Endodermal cell (in vitro differentiated cells): ENCODE measurements at regions not wholly inside any gene's neighbourhood (a gene's known extent, or its start where the extent isn't known, plus 50 kb on each side); places are given as distances from the start of the nearest gene placed in this dataset.
"Not testable (repeated sequence)": the region's sequence is repeated elsewhere in the genome, so short reads cannot be mapped to it uniquely, and the experiment has no call there.

Source experiments
- DNase-seq: peaks from one replicate; pipeline ENCODE4 v3.0.0-alpha.2; 2017
- H3K27ac ChIP-seq: 2 replicates; pipeline ENCODE4 v1.5.1; 2013; ENCODE audit warnings: mild to moderate bottlenecking, low read depth, low read length, moderate library complexity
- H3K27me3 ChIP-seq: 2 replicates; pipeline ENCODE4 v1.6.1; 2013; ENCODE audit warnings: mild to moderate bottlenecking, low read length, moderate library complexity; ENCODE audit not compliant: insufficient read depth, control insufficient read depth, poor library complexity, severe bottlenecking
- H3K36me3 ChIP-seq: 2 replicates; pipeline ENCODE4 v1.7.0; 2013; ENCODE audit warnings: mild to moderate bottlenecking, low read length, moderate library complexity; ENCODE audit not compliant: control insufficient read depth, insufficient read depth
- H3K4me1 ChIP-seq: one replicate; pipeline ENCODE4 v1.7.0; 2013; ENCODE audit warnings: low read length; ENCODE audit not compliant: control insufficient read depth, insufficient read depth
- H3K4me3 ChIP-seq: 2 replicates; pipeline ENCODE4 v1.5.1; 2013; ENCODE audit warnings: mild to moderate bottlenecking, low read length, moderate library complexity
- H3K9ac ChIP-seq: 2 replicates; pipeline ENCODE4 v1.6.1; 2013; ENCODE audit warnings: mild to moderate bottlenecking, low read length, moderate library complexity; ENCODE audit not compliant: poor library complexity, severe bottlenecking; ENCODE audit errors: extremely low read depth
- H3K9me3 ChIP-seq: 2 replicates; pipeline ENCODE4 v1.6.1; 2013; ENCODE audit warnings: mild to moderate bottlenecking, low read length, moderate library complexity; ENCODE audit not compliant: control insufficient read depth
- H3K27ac Mint-ChIP-seq: 2 replicates; pipeline ENCODE4 v1.8.0; 2020; ENCODE audit warnings: mixed read lengths
- H3K27me3 Mint-ChIP-seq: 2 replicates; pipeline ENCODE4 v1.8.0; 2021; ENCODE audit warnings: mild to moderate bottlenecking, mixed read lengths; ENCODE audit not compliant: insufficient read depth
- H3K36me3 Mint-ChIP-seq: 2 replicates; pipeline ENCODE4 v1.8.0; 2020; ENCODE audit warnings: low read depth, mixed read lengths
- H3K4me1 Mint-ChIP-seq: 2 replicates; pipeline ENCODE4 v1.8.0; 2020; ENCODE audit warnings: mixed read lengths
- H3K4me3 Mint-ChIP-seq: 2 replicates; pipeline ENCODE4 v1.8.0; 2020; ENCODE audit warnings: mild to moderate bottlenecking, moderate library complexity, mixed read lengths
- H3K9me3 Mint-ChIP-seq: 2 replicates; pipeline ENCODE4 v1.8.0; 2020; ENCODE audit warnings: mild to moderate bottlenecking, mixed read lengths
- WGBS, 2 experiments: methylation state at CpG; one replicate each; pipeline versions ENCODE4 v1.1.5 to v1.1.7; 2013; ENCODE audit warnings: missing lambda C conversion rate in 2 of 2, mixed read lengths in 1 of 2; ENCODE audit not compliant: insufficient coverage in 1 of 2, insufficient read length in 1 of 2; 5-methylcytosine and 5-hydroxymethylcytosine counted together
- TF ChIP-seq, protein P1 (sequence below): fragments of 200-600 bp; sonication (generic); conservative IDR thresholded peaks from 2 replicates; pipeline ENCODE4 v1.5.0; 2021; ENCODE audit warnings: antibody characterized with exemption, mild to moderate bottlenecking

GRCh38 chr17:20387549-20387948 lies 79.8 kb downstream of the LGALS9B start:
- 100% methylated on average over 3 of the region's 3 CpGs; no CpG with 5 or more reads in 1 of the 2 experiments for WGBS, 2 experiments
- not testable (repeated sequence) for H3K4me3 Mint-ChIP-seq, DNase-seq

GRCh38 chr17:20381358-20382300 lies 85.7 kb downstream of the LGALS9B start:
- H3K4me3 Mint-ChIP-seq, H3K36me3 ChIP-seq, H3K36me3 Mint-ChIP-seq, H3K9ac ChIP-seq, H3K4me1 Mint-ChIP-seq, H3K27me3 Mint-ChIP-seq, H3K4me1 ChIP-seq, H3K9me3 ChIP-seq, H3K27ac Mint-ChIP-seq, H3K9me3 Mint-ChIP-seq, H3K27ac ChIP-seq, H3K27me3 ChIP-seq, H3K4me3 ChIP-seq: not testable (repeated sequence)
- DNase-seq = peak; percentile 84
- WGBS, 2 experiments = 70% methylated on average over 9 of the region's 20 CpGs; no CpG with 5 or more reads in 1 of the 2 experiments
- TF ChIP-seq, protein P1, sequence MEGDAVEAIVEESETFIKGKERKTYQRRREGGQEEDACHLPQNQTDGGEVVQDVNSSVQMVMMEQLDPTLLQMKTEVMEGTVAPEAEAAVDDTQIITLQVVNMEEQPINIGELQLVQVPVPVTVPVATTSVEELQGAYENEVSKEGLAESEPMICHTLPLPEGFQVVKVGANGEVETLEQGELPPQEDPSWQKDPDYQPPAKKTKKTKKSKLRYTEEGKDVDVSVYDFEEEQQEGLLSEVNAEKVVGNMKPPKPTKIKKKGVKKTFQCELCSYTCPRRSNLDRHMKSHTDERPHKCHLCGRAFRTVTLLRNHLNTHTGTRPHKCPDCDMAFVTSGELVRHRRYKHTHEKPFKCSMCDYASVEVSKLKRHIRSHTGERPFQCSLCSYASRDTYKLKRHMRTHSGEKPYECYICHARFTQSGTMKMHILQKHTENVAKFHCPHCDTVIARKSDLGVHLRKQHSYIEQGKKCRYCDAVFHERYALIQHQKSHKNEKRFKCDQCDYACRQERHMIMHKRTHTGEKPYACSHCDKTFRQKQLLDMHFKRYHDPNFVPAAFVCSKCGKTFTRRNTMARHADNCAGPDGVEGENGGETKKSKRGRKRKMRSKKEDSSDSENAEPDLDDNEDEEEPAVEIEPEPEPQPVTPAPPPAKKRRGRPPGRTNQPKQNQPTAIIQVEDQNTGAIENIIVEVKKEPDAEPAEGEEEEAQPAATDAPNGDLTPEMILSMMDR = peak; percentile 80

More at GRCh38 chr17:20387549-20387948, 79.8 kb downstream of the LGALS9B start:
- H3K27ac ChIP-seq, H3K9ac ChIP-seq, H3K9me3 ChIP-seq, H3K27ac Mint-ChIP-seq, H3K27me3 Mint-ChIP-seq, H3K9me3 Mint-ChIP-seq, H3K36me3 ChIP-seq, H3K36me3 Mint-ChIP-seq, H3K4me3 ChIP-seq, H3K27me3 ChIP-seq, H3K4me1 ChIP-seq, H3K4me1 Mint-ChIP-seq: not testable (repeated sequence)

DNA sequence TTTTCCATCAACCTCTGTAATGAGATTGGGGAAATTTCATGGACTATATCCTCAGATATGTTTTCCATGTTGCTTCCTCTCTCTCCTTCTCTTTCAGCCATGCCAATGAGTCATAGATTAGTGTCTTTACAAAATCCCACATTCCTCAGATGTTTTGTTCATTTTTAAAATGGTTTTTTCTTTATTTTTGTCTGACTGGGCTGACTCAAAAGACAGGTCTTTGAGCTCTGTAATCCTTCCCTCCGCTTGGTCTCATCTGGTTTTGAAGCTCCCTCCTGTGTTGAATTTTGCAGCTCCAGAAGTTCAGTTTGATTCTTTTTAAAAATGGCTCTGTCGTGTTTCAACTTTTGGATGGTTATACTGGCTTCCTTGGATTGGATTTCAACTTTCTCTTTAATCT lies 86.7 kb downstream of the LGALS9B start:
- 88% methylated on average over 1 of the region's 2 CpGs; no CpG with 5 or more reads in 1 of the 2 experiments for WGBS, 2 experiments
- H3K4me3 ChIP-seq, H3K4me3 Mint-ChIP-seq, DNase-seq, H3K9me3 Mint-ChIP-seq, H3K4me1 Mint-ChIP-seq, H3K27ac Mint-ChIP-seq, H3K27ac ChIP-seq, H3K36me3 Mint-ChIP-seq, H3K9ac ChIP-seq, H3K9me3 ChIP-seq, H3K36me3 ChIP-seq, H3K4me1 ChIP-seq, H3K27me3 ChIP-seq, H3K27me3 Mint-ChIP-seq: not testable (repeated sequence)

- H3K36me3 Mint-ChIP-seq, H3K27ac Mint-ChIP-seq, H3K9me3 ChIP-seq, H3K27ac ChIP-seq, H3K4me1 Mint-ChIP-seq, H3K4me3 ChIP-seq, H3K4me3 Mint-ChIP-seq, H3K9ac ChIP-seq, H3K4me1 ChIP-seq, H3K27me3 ChIP-seq, H3K36me3 ChIP-seq, H3K9me3 Mint-ChIP-seq, H3K27me3 Mint-ChIP-seq, DNase-seq: not testable (repeated sequence)
Measured at GRCh38 chr17:20379251-20379650, 88.1 kb downstream of the LGALS9B start.

DNA sequence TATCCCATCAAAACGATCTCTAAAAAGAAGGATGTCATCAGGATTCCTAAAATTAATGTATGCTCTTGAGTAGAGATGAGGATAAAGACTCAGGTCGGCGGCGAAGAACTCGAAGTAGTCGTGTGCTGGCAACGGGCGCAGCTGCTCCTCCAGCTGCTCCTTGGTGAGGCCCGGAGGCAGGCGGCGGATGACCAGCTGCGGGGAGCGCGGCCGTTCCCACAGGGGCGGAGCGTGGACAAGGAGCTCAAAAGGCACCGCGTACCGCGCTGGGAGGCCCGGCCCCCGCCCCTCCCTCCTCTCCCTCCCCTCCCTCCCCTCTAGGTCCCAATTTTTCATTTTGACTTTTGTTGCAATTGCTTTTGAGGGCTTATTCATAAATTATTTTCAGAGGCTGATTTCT lies 90.7 kb downstream of the LGALS9B start:
- not testable (repeated sequence) for H3K36me3 ChIP-seq, H3K4me1 ChIP-seq, H3K27me3 Mint-ChIP-seq, H3K36me3 Mint-ChIP-seq, H3K27ac ChIP-seq, H3K27ac Mint-ChIP-seq, H3K4me3 Mint-ChIP-seq, H3K9me3 Mint-ChIP-seq, H3K27me3 ChIP-seq, H3K4me3 ChIP-seq, H3K9ac ChIP-seq, H3K4me1 Mint-ChIP-seq, H3K9me3 ChIP-seq
- DNase-seq = peak; percentile 55
- WGBS, 2 experiments = no CpG with 5 or more reads among the region's 23 CpGs

DNA sequence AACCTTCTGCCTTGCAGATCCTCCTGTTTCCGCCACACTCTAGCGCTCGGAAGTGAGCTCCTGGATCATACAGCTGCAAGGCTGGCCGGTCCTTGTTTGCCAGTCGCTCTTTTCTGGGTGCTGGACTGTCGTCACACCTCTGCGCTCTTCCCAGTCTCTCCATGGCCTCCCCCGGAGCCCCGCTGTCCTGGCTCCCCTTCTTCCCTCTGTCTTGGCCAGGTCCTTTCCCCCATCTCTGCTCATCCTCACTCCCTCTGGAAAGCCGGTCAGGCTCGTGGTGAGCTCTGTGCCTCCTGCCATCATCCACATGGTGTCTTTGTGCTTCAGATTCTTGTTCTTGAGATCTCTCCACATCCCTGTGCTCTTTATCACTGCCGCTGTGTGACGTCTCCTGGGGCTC lies 91.6 kb downstream of the LGALS9B start:
- not testable (repeated sequence) for H3K4me3 ChIP-seq, H3K36me3 Mint-ChIP-seq, H3K36me3 ChIP-seq, H3K9me3 Mint-ChIP-seq, H3K9me3 ChIP-seq, H3K27ac Mint-ChIP-seq, H3K4me3 Mint-ChIP-seq, H3K27ac ChIP-seq, H3K4me1 ChIP-seq, H3K27me3 Mint-ChIP-seq, H3K9ac ChIP-seq, H3K4me1 Mint-ChIP-seq, H3K27me3 ChIP-seq
- peak; percentile 42 for DNase-seq
- 80 to 88% methylated on average over 2 to 10 of the region's 13 CpGs for WGBS, 2 experiments
